ENCODE measurements at regions not wholly inside any gene's neighbourhood (a gene's known extent, or its start where the extent isn't known, plus 50 kb on each side); places are given as distances from the start of the nearest gene placed in this dataset.

DNA sequence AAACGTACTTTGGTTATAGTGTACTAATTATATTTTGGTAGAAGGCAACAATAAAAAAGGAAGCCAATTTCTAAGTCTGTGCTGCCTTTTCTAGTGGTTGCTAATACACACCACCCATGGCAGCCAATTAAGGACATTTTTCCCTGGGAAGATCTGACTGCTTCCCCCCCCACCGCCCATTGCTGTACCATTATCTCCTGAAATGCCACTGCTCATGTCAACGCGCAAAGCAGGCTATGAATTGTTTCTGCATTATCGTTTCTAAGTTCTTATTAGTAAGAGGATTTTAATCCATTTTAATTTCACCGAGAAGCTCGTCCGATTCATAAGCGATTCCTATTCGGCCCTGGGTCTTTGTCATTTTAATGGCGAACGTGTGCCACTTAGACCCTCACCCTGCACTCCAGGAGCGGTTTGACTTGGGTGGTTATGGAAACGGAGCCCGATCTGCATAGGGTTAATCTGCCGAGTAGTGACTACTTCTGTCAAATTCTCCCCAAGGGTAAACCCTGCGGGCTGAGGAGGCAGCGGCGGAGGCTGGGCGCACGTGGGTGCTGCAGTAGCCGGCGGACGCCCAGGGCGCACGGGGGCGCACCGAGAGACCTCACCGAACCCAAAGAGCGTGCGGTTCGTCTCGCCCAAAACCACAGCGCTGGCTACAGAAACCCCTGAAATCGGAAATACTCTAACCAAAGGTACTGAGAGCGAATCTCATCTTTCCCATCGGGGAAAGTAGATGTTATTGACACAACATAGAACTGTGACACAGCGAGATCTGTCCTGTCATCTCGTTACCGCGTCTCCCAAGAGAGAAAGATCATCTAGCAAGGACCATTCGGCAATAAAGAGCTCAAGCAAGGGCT, 55.8 kb upstream of the SHC3 start:
- intact Hi-C loops (cut with DNase I): no loop called here
- DNase-seq: no peak
- Histone ChIP-seq H3K27ac (no peak overlapping the region), H3K4me3 (peak overlapping the region in 2 of 4 donors; percentile 2 to 16), H3K36me3 (no peaks in the 10 kb centered on the region), H3K27me3 (peaks cover 0 to 17% (median 12%) of the 10 kb centered on the region in 3 donors), H3K4me1 (peaks cover 0 to 5% (median 0%) of the 10 kb centered on the region in 4 donors), H3K9me3 (peaks cover 0 to 3% (median 0%) of the 10 kb centered on the region in 4 donors)
- TF ChIP-seq EP300 (IDR thresholded peaks at IDR 0.05): no peak
- 11 to 17% methylated on average over 42 of the region's 42 CpGs for WGBS, 2 donors

DNA sequence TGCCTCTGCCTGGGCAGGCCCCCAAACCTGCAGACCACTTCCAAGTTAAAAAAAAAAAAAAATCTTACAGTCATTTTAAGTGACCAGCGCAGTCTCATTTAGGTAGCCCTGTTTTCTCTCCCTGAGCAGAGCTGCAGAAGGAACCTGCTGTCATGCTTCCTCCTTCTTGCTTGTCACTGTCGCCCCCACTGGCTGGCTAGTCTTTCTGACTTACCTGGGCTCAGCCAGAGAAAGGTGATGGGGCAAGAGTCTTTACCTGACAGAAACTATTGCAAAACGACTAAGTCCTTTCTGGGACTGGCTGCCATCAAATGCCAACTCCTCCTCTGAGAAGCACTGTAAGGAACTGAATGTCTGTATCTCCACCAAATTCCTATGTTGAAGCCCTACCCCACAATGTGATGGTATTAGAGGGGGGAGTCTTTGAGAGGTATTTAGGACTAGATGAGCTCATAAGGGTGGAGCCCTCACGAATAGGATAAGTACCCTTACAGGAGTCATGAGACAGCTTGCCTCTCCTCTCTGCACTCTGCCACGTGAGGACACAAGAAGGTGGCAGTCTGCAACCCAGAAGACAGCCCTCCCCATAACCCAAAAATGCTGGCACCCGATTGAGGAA, 58.4 kb upstream of the SHC3 start:
- no peak for DNase-seq
- intact Hi-C loops (cut with DNase I): no loop called here
- 56 to 66% methylated on average over 6 of the region's 6 CpGs for WGBS, 2 donors

DNA sequence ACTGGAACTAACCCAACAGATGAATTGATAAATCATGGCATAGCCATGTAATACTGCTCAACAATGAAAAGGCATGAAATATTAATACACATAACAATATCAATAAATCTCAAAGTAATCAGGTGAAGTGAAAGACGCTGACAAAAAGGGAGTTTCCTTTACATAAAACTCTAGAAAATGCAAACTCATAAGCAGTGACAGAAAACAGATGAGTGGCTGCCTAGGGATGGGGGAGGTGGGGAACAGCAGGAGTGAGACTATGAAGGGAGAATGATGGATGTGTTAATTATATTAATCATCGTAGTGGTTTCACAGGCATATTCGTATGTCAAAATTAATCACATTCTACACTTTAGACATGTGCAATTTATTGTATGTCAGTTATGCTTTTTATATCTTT, 59.8 kb upstream of the SHC3 start:
- peaks cover 0 to 5% (median under 1%) of the 10 kb centered on the region in 4 donors for H3K4me1 ChIP-seq
- no peak overlapping the region for H3K4me3 ChIP-seq
- 84 to 89% methylated on average over 3 of the region's 3 CpGs for WGBS, 2 donors
- TF ChIP-seq POLR2A (IDR thresholded peaks at IDR 0.05): no peak
- TF ChIP-seq POLR2AphosphoS5 (IDR thresholded peaks at IDR 0.05): no peak
- TF ChIP-seq EP300 (IDR thresholded peaks at IDR 0.05): no peak
- TF ChIP-seq, protein P1, sequence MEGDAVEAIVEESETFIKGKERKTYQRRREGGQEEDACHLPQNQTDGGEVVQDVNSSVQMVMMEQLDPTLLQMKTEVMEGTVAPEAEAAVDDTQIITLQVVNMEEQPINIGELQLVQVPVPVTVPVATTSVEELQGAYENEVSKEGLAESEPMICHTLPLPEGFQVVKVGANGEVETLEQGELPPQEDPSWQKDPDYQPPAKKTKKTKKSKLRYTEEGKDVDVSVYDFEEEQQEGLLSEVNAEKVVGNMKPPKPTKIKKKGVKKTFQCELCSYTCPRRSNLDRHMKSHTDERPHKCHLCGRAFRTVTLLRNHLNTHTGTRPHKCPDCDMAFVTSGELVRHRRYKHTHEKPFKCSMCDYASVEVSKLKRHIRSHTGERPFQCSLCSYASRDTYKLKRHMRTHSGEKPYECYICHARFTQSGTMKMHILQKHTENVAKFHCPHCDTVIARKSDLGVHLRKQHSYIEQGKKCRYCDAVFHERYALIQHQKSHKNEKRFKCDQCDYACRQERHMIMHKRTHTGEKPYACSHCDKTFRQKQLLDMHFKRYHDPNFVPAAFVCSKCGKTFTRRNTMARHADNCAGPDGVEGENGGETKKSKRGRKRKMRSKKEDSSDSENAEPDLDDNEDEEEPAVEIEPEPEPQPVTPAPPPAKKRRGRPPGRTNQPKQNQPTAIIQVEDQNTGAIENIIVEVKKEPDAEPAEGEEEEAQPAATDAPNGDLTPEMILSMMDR (IDR thresholded peaks at IDR 0.05): no peak
- H3K9me3 ChIP-seq: no peaks in the 10 kb centered on the region
- intact Hi-C loops (cut with DNase I): no loop called here
- H3K27me3 ChIP-seq: peaks cover 0 to 17% (median 12%) of the 10 kb centered on the region in 3 donors
- no peak overlapping the region for H3K27ac ChIP-seq
- no peak for DNase-seq
- H3K36me3 ChIP-seq: no peaks in the 10 kb centered on the region

More for the DNA sequence above, 58.4 kb upstream of the SHC3 start:
- H3K27ac ChIP-seq: no peak overlapping the region
- H3K36me3 ChIP-seq: no peaks in the 10 kb centered on the region
- TF ChIP-seq EP300 (IDR thresholded peaks at IDR 0.05) (no peak), POLR2AphosphoS5 (IDR thresholded peaks at IDR 0.05) (no peak), POLR2A (IDR thresholded peaks at IDR 0.05) (no peak)
- TF ChIP-seq, protein P1 (IDR thresholded peaks at IDR 0.05): no peak
- H3K27me3 ChIP-seq: peaks cover 0 to 17% (median 12%) of the 10 kb centered on the region in 3 donors
- H3K4me3 ChIP-seq: no peak overlapping the region
- H3K4me1 ChIP-seq: peaks cover 0 to 5% (median 0%) of the 10 kb centered on the region in 4 donors
- H3K9me3 ChIP-seq: no peaks in the 10 kb centered on the region

DNA sequence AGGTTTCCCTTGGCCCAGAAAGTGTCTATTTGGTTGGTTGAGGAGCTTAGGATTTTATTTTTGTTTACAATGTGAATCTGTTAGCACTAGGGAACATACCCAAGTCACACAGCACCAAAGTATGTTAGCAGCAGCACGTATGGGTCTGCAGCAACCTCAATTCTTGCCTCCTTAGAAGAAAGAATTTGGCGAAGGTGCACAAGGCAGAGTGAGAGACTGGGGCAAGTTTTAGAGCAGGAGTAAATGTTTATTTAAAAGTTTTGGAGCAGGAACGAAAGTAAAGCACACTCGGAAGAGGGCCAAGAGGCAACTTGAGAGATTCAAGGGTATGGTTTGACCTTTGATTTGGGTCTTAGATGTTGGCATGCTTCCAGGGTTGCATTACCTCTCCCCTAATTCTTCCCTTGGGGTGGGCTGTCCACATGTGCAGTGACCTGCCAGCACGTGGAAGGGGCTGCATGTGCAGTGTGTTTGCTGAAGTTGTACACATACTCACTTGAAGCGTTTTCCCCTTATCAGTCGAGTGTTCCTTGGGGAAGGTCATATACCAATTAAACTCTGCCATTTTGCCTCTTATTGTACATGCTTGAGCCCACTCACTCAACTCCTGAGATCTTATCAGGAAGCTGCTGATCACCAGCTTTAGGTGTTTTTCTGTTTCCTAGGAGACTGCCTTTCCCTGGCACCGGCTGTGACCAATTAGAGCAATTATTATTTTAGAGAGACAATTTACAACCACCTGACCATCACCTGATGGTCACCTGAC, 64.9 kb upstream of the SHC3 start:
- 43 to 65% methylated on average over 8 of the region's 8 CpGs for WGBS, 2 donors
- no peak for DNase-seq
- Histone ChIP-seq H3K9me3 (no peaks in the 10 kb centered on the region), H3K27me3 (no peaks in the 10 kb centered on the region), H3K4me1 (peaks cover 0 to 12% (median 0%) of the 10 kb centered on the region in 4 donors), H3K27ac (no peak overlapping the region), H3K4me3 (no peak overlapping the region), H3K36me3 (no peaks in the 10 kb centered on the region)
- intact Hi-C loops (cut with DNase I): no loop called here
- TF ChIP-seq POLR2AphosphoS5 (IDR thresholded peaks at IDR 0.05) (no peak), POLR2A (IDR thresholded peaks at IDR 0.05) (no peak), EP300 (IDR thresholded peaks at IDR 0.05) (no peak)
- TF ChIP-seq, protein P1 (IDR thresholded peaks at IDR 0.05): no peak

DNA sequence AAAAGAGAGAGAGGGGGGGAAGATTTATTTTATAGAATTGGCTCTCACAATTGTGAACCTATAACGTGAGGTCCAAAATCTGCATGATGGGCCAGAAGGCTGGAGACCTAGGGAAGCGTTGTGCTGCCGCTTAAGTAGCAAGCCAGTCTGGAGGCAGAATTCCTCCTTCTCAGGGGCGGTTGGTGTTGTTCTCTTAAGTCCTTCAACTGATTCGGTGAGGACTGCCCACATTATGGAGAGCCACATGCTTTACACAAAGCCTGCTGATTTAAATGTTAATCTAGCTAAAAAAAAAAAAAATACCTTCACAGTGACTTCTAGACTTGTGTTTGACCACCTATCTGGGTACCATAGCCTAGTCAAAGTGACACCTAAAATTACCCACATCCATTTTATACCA, 64.2 kb upstream of the CKS2 start:
- no peak for DNase-seq
- Histone ChIP-seq H3K27ac (no peak overlapping the region), H3K4me1 (peaks cover 0 to 12% (median 0%) of the 10 kb centered on the region in 4 donors), H3K9me3 (no peaks in the 10 kb centered on the region), H3K36me3 (no peaks in the 10 kb centered on the region), H3K27me3 (no peaks in the 10 kb centered on the region), H3K4me3 (no peak overlapping the region)
- 93 to 95% methylated on average over 5 of the region's 5 CpGs for WGBS, 2 donors
- TF ChIP-seq POLR2AphosphoS5 (IDR thresholded peaks at IDR 0.05) (no peak), EP300 (IDR thresholded peaks at IDR 0.05) (no peak), POLR2A (IDR thresholded peaks at IDR 0.05) (no peak)
- TF ChIP-seq, protein P1 (IDR thresholded peaks at IDR 0.05): no peak
- intact Hi-C loops (cut with DNase I): no loop called here
